ENCODE measurements at regions not wholly inside any gene's neighbourhood (a gene's known extent, or its start where the extent isn't known, plus 50 kb on each side); places are given as distances from the start of the nearest gene placed in this dataset.

DNA sequence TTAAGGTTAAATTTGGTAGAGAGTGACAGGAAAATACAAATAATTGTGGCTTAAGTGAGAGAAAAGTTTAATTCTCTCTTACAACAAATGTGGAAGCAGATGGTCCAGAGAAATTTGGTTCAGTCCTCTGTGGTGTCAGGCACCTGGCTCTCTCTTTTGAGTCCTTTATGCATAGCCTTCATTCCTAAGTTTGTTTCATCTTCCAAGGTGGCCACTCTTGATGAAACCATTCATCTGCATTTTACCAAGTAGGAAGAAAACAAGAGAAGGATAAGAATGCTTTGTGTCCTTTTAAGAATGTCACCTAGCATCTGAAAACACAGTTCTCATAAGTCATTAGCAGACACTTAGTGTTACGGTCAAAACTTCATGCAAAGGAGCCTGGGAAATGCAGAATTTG, 442.5 kb downstream of the CCER1 start:
- Histone ChIP-seq H3K4me3 (ENCODE audit: low read length) (no peak overlapping the region), H3K27ac (ENCODE audit: low read depth, low read length) (no peak overlapping the region), H3K9me3 (ENCODE audit: control insufficient read depth in 2 of 3, low read length in 3 of 3) (no peaks in the 10 kb centered on the region), H3K36me3 (ENCODE audit: control insufficient read depth in 2 of 3, insufficient read depth in 3 of 3, low read length in 3 of 3) (no peaks in the 10 kb centered on the region), H3K4me1 (ENCODE audit: control insufficient read depth in 2 of 2, insufficient read depth in 2 of 2, low read length in 2 of 2) (peaks cover 0 to 4% of the 10 kb centered on the region in 2 donors), H3K27me3 (ENCODE audit: control insufficient read depth in 2 of 2, insufficient read depth in 2 of 2, low read length in 2 of 2) (no peaks in the 10 kb centered on the region)
- Mint-ChIP-seq H3K27ac (no peak overlapping the region), H3K4me1 (peaks cover 0 to 7% (median 0%) of the 10 kb centered on the region in 7 donors), H3K4me3 (no peak overlapping the region), H3K36me3 (no peaks in the 10 kb centered on the region), H3K9me3 (peaks cover 0 to 10% (median 0%) of the 10 kb centered on the region in 11 donors), H3K27me3 (peaks cover 0 to 7% (median 0%) of the 10 kb centered on the region in 5 donors)
- ChIA-PET POLR2A (no interaction called here), CTCF (no interaction called here)
- ATAC-seq (no peak), DNase-seq (no peak)
- intact Hi-C loops (cut with micrococcal nuclease): loop anchor here in 1 of 2 donors (10.0 kb wide), 1 partner anchor 968 kb away; no protein-coding TSS in a partner anchor

DNA sequence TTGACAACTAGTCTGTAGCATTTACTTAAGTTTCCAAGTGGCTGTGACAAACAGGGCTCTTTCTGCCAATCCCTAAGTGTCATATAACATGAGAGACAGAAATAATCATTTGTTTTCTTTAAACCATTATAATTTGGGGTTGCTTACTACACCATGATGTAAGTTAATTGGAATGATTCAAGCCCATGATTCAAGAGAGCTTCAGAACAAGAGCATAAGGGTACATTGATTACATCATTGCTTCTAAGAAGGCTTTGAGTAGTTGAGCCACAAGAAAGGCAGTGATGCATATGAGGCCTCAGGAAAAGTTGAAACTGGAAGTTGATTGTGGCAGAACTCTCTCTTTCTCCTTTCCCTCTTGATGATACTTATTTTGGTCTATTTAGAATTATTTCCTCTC, 444.0 kb downstream of the CCER1 start:
- Mint-ChIP-seq H3K4me1 (peaks cover 0 to 7% (median 0%) of the 10 kb centered on the region in 7 donors), H3K27ac (no peak overlapping the region), H3K9me3 (peaks cover 0 to 10% (median 0%) of the 10 kb centered on the region in 11 donors), H3K4me3 (no peak overlapping the region), H3K27me3 (peaks cover 0 to 7% (median 0%) of the 10 kb centered on the region in 5 donors), H3K36me3 (no peaks in the 10 kb centered on the region)
- Histone ChIP-seq H3K36me3 (ENCODE audit: control insufficient read depth in 2 of 3, insufficient read depth in 3 of 3, low read length in 3 of 3) (no peaks in the 10 kb centered on the region), H3K9me3 (ENCODE audit: control insufficient read depth in 2 of 3, low read length in 3 of 3) (no peaks in the 10 kb centered on the region), H3K4me1 (ENCODE audit: control insufficient read depth in 2 of 2, insufficient read depth in 2 of 2, low read length in 2 of 2) (peaks cover 0 to 4% of the 10 kb centered on the region in 2 donors), H3K27me3 (ENCODE audit: control insufficient read depth in 2 of 2, insufficient read depth in 2 of 2, low read length in 2 of 2) (no peaks in the 10 kb centered on the region), H3K4me3 (ENCODE audit: low read length) (no peak overlapping the region), H3K27ac (ENCODE audit: low read depth, low read length) (no peak overlapping the region)
- ChIA-PET CTCF (no interaction called here), POLR2A (no interaction called here)
- intact Hi-C loops (cut with micrococcal nuclease): loop anchor here in 1 of 2 donors (10.0 kb wide), 1 partner anchor 966 kb away; no protein-coding TSS in a partner anchor
- no peak for ATAC-seq
- no peak for DNase-seq

DNA sequence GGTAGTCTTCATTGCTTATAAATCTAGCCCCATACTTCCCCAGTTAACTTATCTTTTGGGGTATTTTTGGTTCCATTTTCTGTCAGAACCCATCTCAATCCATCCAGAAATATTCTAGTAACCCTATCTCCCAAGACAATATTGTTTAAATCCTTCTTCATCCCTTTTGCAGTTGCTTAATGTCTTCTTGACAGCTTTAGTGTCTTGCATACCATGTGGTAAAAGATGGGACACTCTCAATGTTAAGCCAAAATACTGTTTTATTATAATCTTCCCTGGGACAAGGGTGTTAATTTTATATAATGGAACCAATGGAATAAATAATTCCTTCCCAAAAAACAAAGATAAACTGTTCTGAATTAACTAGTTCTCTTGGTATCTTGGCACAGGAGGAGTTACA, 450.2 kb downstream of the CCER1 start:
- H3K27ac Mint-ChIP-seq: no peak overlapping the region

DNA sequence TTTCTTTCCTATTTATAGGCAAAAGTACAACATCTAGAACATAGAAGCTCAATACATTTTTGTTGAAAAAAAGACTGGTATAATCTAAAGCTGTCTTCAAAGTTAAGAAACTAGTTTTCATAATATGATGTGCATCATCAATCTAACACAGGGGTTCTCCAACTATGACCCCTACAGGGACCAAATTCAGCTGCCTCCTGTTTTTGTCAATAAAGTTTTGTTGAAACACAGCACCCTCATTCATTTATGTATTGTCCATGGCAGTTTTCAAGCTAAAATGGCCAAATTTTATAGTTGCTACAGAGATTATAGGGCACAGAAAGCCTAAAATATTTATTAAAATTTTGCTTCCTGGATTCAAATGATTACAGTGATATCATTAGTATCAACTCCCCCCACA, 452.9 kb downstream of the CCER1 start:
- H3K9me3 ChIP-seq (ENCODE audit: control insufficient read depth in 2 of 3, low read length in 3 of 3): no peaks in the 10 kb centered on the region
- intact Hi-C loops (cut with micrococcal nuclease): no loop called here
- H3K27ac Mint-ChIP-seq: no peak overlapping the region
- ChIA-PET CTCF (no interaction called here), POLR2A (no interaction called here)
- peaks cover 0 to 7% (median 0%) of the 10 kb centered on the region in 11 donors for H3K9me3 Mint-ChIP-seq
- H3K4me1 ChIP-seq (ENCODE audit: control insufficient read depth in 2 of 2, insufficient read depth in 2 of 2, low read length in 2 of 2): no peaks in the 10 kb centered on the region
- H3K36me3 ChIP-seq (ENCODE audit: control insufficient read depth in 2 of 3, insufficient read depth in 3 of 3, low read length in 3 of 3): no peaks in the 10 kb centered on the region
- no peak for ATAC-seq
- H3K27me3 ChIP-seq (ENCODE audit: control insufficient read depth in 2 of 2, insufficient read depth in 2 of 2, low read length in 2 of 2): no peaks in the 10 kb centered on the region
- no peaks in the 10 kb centered on the region for H3K4me1 Mint-ChIP-seq
- H3K36me3 Mint-ChIP-seq: no peaks in the 10 kb centered on the region
- DNase-seq: no peak
- no peak overlapping the region for H3K4me3 ChIP-seq (ENCODE audit: low read length)
- peaks cover 0 to 5% (median 0%) of the 10 kb centered on the region in 5 donors for H3K27me3 Mint-ChIP-seq
- H3K27ac ChIP-seq (ENCODE audit: low read depth, low read length): no peak overlapping the region
- H3K4me3 Mint-ChIP-seq: no peak overlapping the region

More for the DNA sequence above, 450.2 kb downstream of the CCER1 start:
- POLR2A ChIA-PET: no interaction called here
- Mint-ChIP-seq H3K27me3 (peaks cover 0 to 5% (median 0%) of the 10 kb centered on the region in 5 donors), H3K4me3 (no peak overlapping the region), H3K9me3 (peaks cover 0 to 8% (median 0%) of the 10 kb centered on the region in 11 donors), H3K4me1 (no peaks in the 10 kb centered on the region), H3K36me3 (no peaks in the 10 kb centered on the region)
- Histone ChIP-seq H3K4me3 (ENCODE audit: low read length) (no peak overlapping the region), H3K27me3 (ENCODE audit: control insufficient read depth in 2 of 2, insufficient read depth in 2 of 2, low read length in 2 of 2) (no peaks in the 10 kb centered on the region), H3K36me3 (ENCODE audit: control insufficient read depth in 2 of 3, insufficient read depth in 3 of 3, low read length in 3 of 3) (no peaks in the 10 kb centered on the region), H3K27ac (ENCODE audit: low read depth, low read length) (no peak overlapping the region), H3K9me3 (ENCODE audit: control insufficient read depth in 2 of 3, low read length in 3 of 3) (no peaks in the 10 kb centered on the region), H3K4me1 (ENCODE audit: control insufficient read depth in 2 of 2, insufficient read depth in 2 of 2, low read length in 2 of 2) (no peaks in the 10 kb centered on the region)
- ATAC-seq: no peak
- DNase-seq: no peak
- CTCF ChIA-PET: no interaction called here
- intact Hi-C loops (cut with micrococcal nuclease): no loop called here

DNA sequence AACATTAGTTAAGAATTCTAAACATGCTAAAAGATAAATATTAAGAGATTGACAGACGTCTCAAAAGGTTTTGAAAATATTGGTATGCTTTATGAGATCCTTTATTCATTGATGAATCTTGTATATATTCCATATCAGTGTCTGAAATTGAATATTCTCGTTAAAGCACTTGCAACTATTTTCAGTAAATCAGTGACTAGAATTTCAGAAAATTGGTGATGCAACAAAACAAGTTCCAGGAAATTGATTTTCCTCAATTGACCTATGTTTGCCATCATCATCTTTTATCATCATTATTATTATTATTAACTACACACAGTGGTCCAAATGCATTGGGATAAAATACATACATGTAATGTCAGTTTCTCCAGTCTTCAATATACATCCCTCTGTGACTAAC, 453.6 kb downstream of the CCER1 start:
- no peaks in the 10 kb centered on the region for H3K36me3 Mint-ChIP-seq
- no peak overlapping the region for H3K27ac Mint-ChIP-seq

DNA sequence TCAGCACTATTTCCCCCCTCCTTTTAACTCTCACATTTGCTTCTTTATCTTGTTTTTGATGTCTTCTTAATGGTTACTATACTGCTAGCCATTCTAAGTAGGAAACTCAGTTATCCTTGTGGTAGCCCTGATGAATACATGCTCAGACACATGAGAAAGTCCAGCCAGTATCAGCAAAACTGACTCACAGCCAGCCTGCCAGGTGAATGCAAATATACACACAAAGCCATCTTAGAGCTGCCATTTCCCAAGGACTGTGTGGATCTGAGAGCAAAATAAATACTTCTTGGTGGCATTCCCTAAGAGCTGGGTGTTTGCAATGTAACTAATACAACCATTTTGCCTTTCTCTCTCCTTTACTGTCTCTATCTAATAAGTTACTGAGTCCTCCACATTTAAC, 455.2 kb downstream of the CCER1 start:
- Histone ChIP-seq H3K4me1 (ENCODE audit: control insufficient read depth in 2 of 2, insufficient read depth in 2 of 2, low read length in 2 of 2) (no peaks in the 10 kb centered on the region), H3K9me3 (ENCODE audit: control insufficient read depth in 2 of 3, low read length in 3 of 3) (no peaks in the 10 kb centered on the region), H3K4me3 (ENCODE audit: low read length) (no peak overlapping the region), H3K27me3 (ENCODE audit: control insufficient read depth in 2 of 2, insufficient read depth in 2 of 2, low read length in 2 of 2) (no peaks in the 10 kb centered on the region), H3K27ac (ENCODE audit: low read depth, low read length) (no peak overlapping the region), H3K36me3 (ENCODE audit: control insufficient read depth in 2 of 3, insufficient read depth in 3 of 3, low read length in 3 of 3) (no peaks in the 10 kb centered on the region)
- no peak overlapping the region for H3K4me3 Mint-ChIP-seq
- H3K27me3 Mint-ChIP-seq: peaks cover 0 to 5% (median 0%) of the 10 kb centered on the region in 5 donors
- ChIA-PET CTCF (no interaction called here), POLR2A (no interaction called here)
- DNase-seq: no peak
- no peaks in the 10 kb centered on the region for H3K4me1 Mint-ChIP-seq
- H3K27ac Mint-ChIP-seq: no peak overlapping the region
- no peak for ATAC-seq
- H3K9me3 Mint-ChIP-seq: peaks cover 0 to 7% (median 0%) of the 10 kb centered on the region in 11 donors
- H3K36me3 Mint-ChIP-seq: no peaks in the 10 kb centered on the region
- intact Hi-C loops (cut with micrococcal nuclease): no loop called here

More for the DNA sequence above, 453.6 kb downstream of the CCER1 start:
- ChIA-PET POLR2A (no interaction called here), CTCF (no interaction called here)
- Mint-ChIP-seq H3K4me3 (no peak overlapping the region), H3K27me3 (peaks cover 0 to 5% (median 0%) of the 10 kb centered on the region in 5 donors), H3K4me1 (no peaks in the 10 kb centered on the region), H3K9me3 (peaks cover 0 to 7% (median 0%) of the 10 kb centered on the region in 11 donors)
- DNase-seq (no peak), ATAC-seq (no peak)
- H3K27me3 ChIP-seq (ENCODE audit: control insufficient read depth in 2 of 2, insufficient read depth in 2 of 2, low read length in 2 of 2): no peaks in the 10 kb centered on the region
- H3K4me3 ChIP-seq (ENCODE audit: low read length): no peak overlapping the region
- intact Hi-C loops (cut with micrococcal nuclease): no loop called here
- no peaks in the 10 kb centered on the region for H3K9me3 ChIP-seq (ENCODE audit: control insufficient read depth in 2 of 3, low read length in 3 of 3)
- no peaks in the 10 kb centered on the region for H3K36me3 ChIP-seq (ENCODE audit: control insufficient read depth in 2 of 3, insufficient read depth in 3 of 3, low read length in 3 of 3)
- H3K4me1 ChIP-seq (ENCODE audit: control insufficient read depth in 2 of 2, insufficient read depth in 2 of 2, low read length in 2 of 2): no peaks in the 10 kb centered on the region
- H3K27ac ChIP-seq (ENCODE audit: low read depth, low read length): no peak overlapping the region

DNA sequence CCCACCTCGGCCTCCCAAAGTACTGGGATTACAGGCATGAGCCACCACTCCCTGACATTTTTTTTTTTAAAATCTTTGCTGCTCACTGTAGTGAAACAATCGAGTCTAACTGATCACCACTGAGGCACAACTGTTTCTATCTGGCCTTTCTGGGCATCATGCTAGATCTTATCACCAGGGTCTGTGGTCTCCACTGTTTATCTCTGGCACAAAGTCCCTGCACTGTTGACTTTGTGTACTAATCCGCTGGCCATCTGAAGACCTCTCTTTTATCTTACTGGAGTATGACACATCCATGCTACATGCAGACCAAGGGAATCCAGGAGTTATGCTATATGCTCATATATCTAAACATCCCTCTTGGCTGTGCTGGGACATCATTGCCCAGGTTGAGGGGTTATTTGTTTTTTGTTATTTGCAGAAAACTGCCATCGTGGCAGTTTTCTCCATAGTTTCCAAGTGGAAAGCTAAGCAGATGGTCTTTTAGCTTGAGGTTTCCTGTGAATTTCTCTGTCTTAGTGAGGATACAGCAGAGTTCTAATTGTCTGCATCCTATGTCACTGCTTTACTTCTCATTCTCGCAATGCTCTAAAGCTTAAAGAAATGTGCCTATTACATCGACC, 456.9 kb downstream of the CCER1 start:
- no peak for DNase-seq
- Histone ChIP-seq H3K27ac (ENCODE audit: low read depth, low read length) (no peak overlapping the region), H3K36me3 (ENCODE audit: control insufficient read depth in 2 of 3, insufficient read depth in 3 of 3, low read length in 3 of 3) (no peaks in the 10 kb centered on the region), H3K4me1 (ENCODE audit: control insufficient read depth in 2 of 2, insufficient read depth in 2 of 2, low read length in 2 of 2) (no peaks in the 10 kb centered on the region), H3K27me3 (ENCODE audit: control insufficient read depth in 2 of 2, insufficient read depth in 2 of 2, low read length in 2 of 2) (no peaks in the 10 kb centered on the region), H3K9me3 (ENCODE audit: control insufficient read depth in 2 of 3, low read length in 3 of 3) (no peaks in the 10 kb centered on the region), H3K4me3 (ENCODE audit: low read length) (no peak overlapping the region)
- Mint-ChIP-seq H3K4me3 (no peak overlapping the region), H3K4me1 (no peaks in the 10 kb centered on the region), H3K27ac (no peak overlapping the region), H3K27me3 (peaks cover 0 to 2% (median 0%) of the 10 kb centered on the region in 5 donors), H3K9me3 (peaks cover 0 to 7% (median 0%) of the 10 kb centered on the region in 11 donors), H3K36me3 (no peaks in the 10 kb centered on the region)
- intact Hi-C loops (cut with micrococcal nuclease): no loop called here
- CTCF ChIA-PET: interaction anchor here (0.6 kb wide), 1 partner anchor 962 kb away, joined by 4 read pairs; no protein-coding TSS in a partner anchor
- no peak for ATAC-seq
- POLR2A ChIA-PET: no interaction called here

Measured in naive thymus-derived CD4-positive, alpha-beta T cell (primary cell).